OCI-M1 (cell line): ENCODE measurements at regions not wholly inside any gene's neighbourhood (a gene's known extent, or its start where the extent isn't known, plus 50 kb on each side); places are given as distances from the start of the nearest gene placed in this dataset.

Experiments used
- DNase-seq: peaks from one replicate; lab custom pipeline; 2025; lab: John Stamatoyannopoulos, UW

- no peak for DNase-seq
These were observed 338.9 kb downstream of the KLF5 start for GRCh38 chr13:73397496-73398305.

- DNase-seq, result no peak
These were observed 335.3 kb downstream of the KLF5 start for GRCh38 chr13:73394066-73394465.

- DNase-seq, result no peak
These were observed 331.3 kb downstream of the KLF5 start for GRCh38 chr13:73390100-73390499.

GRCh38 chr13:73388586-73388985, 329.8 kb downstream of the KLF5 start:
- DNase-seq, result no peak

- DNase-seq, result no peak
These were observed 328.5 kb downstream of the KLF5 start for GRCh38 chr13:73387318-73387717.

GRCh38 chr13:73385848-73386247, 327.0 kb downstream of the KLF5 start:
- no peak for DNase-seq

GRCh38 chr13:73372666-73373627, 314.1 kb downstream of the KLF5 start:
- no peak for DNase-seq

GRCh38 chr13:73370066-73370465, 311.3 kb downstream of the KLF5 start:
- no peak for DNase-seq

GRCh38 chr13:73369095-73369494, 310.3 kb downstream of the KLF5 start:
- no peak for DNase-seq

GRCh38 chr13:73368608-73369007, 309.8 kb downstream of the KLF5 start:
- DNase-seq, result no peak

- DNase-seq, result no peak
These were observed 309.1 kb downstream of the KLF5 start for GRCh38 chr13:73367886-73368285.

GRCh38 chr13:73366241-73366640, 307.4 kb downstream of the KLF5 start:
- no peak for DNase-seq

- DNase-seq, result no peak
These were observed 306.9 kb downstream of the KLF5 start for GRCh38 chr13:73365681-73366080.

- no peak for DNase-seq
These were observed 306.4 kb downstream of the KLF5 start for GRCh38 chr13:73365252-73365651.

GRCh38 chr13:73364736-73365135, 305.9 kb downstream of the KLF5 start:
- no peak for DNase-seq

GRCh38 chr13:73358606-73359095, 299.8 kb downstream of the KLF5 start:
- DNase-seq, result peak; percentile 81

- DNase-seq, result no peak
These were observed 296.3 kb downstream of the KLF5 start for GRCh38 chr13:73355134-73355533.

- no peak for DNase-seq
These were observed 292.9 kb downstream of the KLF5 start for GRCh38 chr13:73351730-73352129.

- no peak for DNase-seq
These were observed 282.9 kb downstream of the KLF5 start for GRCh38 chr13:73341748-73342147.

GRCh38 chr13:73340069-73340468, 281.3 kb downstream of the KLF5 start:
- no peak for DNase-seq

- DNase-seq, result no peak
These were observed 280.3 kb downstream of the KLF5 start for GRCh38 chr13:73339086-73339485.

GRCh38 chr13:73338389-73338788, 279.6 kb downstream of the KLF5 start:
- DNase-seq, result no peak

GRCh38 chr13:73337532-73337931, 278.7 kb downstream of the KLF5 start:
- DNase-seq, result no peak
